GM11168 (cell line): ENCODE measurements at regions not wholly inside any gene's neighbourhood (a gene's known extent, or its start where the extent isn't known, plus 50 kb on each side); places are given as distances from the start of the nearest gene placed in this dataset.
"Not testable (repeated sequence)": the region's sequence is repeated elsewhere in the genome, so short reads cannot be mapped to it uniquely, and the experiment has no call there.

Source experiments
- in situ Hi-C: fragments of 300-500 bp; cut with MboI; formaldehyde crosslinking; loops from one replicate; pipeline ENCODE4 v1.12.0; 2022; ENCODE audit warnings: low sequenced_read_pairs; ENCODE audit not compliant: unreplicated experiment

GRCh38 chr12:19624491-19624890, 185.2 kb downstream of the AEBP2 start:
- in situ Hi-C loops, result no loop called here

- in situ Hi-C loops, result not testable (repeated sequence)
These were observed 186.3 kb downstream of the AEBP2 start for GRCh38 chr12:19625551-19625950.

DNA sequence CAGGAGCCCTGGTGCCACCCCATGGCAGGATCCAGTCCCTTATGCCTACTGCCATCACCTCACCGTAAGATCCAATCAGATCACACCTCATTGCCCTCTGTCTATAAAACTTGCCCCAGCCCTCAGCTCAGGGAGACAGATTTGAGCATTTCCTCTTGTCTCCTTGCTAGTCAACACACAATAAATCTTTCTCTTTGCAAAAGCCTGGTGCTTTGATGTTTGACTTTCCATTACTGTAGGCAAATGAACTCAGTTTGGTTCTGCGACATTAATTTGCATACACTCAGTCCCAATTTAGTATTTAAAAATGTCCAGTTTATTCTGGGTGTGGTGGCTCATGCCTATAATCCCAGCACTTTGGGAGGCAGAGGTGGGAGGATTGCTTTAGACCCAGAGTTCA, 188.4 kb downstream of the AEBP2 start:
- in situ Hi-C loops, result no loop called here

GRCh38 chr12:19630536-19630935, 191.2 kb downstream of the AEBP2 start:
- in situ Hi-C loops, result no loop called here

DNA sequence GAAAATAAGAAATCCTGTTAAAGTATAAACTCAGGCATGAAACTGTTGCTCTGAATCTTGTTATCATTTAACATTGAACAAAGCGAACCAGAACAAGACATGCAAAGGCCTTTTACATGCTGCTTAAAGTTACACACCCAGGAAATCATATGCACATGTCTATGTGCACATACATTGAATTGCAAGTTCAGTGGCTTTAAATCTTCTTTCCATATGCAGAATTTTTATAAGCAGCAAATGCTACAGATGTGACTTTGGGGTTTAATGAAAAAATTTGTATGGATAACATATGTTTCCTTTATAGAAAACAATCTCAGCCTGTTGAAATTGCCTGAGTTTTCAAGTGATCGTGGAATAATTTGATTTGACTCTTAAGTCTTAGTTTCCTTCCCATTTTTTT, 193.9 kb downstream of the AEBP2 start:
- in situ Hi-C loops, result no loop called here

- in situ Hi-C loops, result no loop called here
These were observed 194.3 kb downstream of the AEBP2 start for GRCh38 chr12:19633641-19634040.

- in situ Hi-C loops, result no loop called here
These were observed 200.6 kb downstream of the AEBP2 start for GRCh38 chr12:19639781-19640415.

DNA sequence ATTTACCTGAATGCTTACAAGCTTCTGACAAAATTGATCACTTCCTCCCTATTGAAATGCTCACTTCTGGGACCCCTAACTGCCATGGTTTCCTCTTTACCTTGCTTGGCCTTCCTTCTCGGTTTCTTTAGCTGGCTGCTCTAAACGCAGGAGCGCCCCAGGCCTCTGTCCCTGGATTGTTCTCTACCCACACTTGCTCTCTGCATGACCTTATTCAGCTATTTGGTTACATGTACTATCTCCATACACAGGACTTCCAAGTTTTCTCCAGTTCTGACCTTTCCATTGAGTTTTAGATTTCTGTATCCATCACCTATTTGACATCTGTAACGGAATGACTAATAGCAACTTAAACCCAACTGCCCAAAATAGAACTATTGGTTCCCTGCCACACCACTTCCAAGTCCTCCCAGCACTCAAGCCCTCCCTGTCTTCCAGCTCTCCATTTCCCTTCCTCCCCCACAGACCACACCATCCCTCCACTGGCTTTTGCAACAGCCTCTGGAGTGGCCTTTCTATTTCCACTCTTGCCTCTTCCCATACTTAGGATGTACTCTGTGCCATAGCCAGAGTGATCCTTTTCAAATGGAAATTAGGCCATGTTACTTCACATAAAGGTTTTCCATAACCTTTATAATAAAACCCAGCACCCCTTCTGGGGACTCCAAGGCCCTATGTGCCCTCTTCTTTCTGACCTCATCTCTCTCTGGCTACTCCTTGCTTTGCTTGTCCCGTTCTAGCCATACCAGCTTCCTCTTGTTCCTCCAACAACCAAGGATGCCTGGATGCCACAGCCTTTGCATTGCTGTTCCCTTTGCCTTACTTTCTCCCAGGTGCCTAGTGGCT, 202.2 kb downstream of the AEBP2 start:
- in situ Hi-C loops, result no loop called here

DNA sequence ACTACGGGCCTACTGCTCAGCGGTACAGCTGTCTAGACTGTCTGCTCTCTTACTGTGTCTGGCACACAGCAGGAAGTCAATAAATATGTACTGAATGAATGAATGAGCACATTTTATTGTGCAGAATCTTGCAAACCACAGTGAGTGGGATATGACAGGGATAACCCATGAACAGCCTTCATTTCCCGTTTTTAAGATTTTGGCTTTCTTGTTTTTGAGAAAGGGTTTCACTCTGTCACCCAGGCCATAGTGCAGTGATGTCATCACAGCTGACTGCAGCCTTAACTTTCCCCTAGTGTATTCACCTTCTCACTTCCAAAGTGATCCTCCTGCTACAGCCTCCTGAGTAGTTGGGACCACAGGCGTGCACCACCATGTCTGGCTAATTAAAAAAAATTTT, 203.1 kb downstream of the AEBP2 start:
- in situ Hi-C loops, result no loop called here

DNA sequence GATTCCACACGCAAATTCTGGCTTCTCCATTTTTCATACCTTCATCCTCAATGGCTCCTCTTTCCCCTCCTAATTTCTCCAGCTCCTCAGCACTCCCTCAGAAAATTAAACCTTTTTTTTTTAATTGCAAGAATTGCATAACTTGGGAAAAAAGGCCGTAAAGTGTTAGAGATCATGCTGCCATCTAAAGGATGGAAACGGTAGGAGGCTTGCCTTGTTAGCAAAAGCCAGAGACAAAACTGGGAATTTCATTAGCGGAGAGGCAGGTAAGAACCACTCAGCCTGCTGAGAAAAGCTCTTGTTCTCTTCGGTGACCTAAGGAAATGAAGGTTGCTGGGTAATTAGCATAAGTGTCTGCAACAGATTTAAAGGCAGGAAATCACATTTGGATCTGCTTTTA, 204.3 kb downstream of the AEBP2 start:
- in situ Hi-C loops, result no loop called here

DNA sequence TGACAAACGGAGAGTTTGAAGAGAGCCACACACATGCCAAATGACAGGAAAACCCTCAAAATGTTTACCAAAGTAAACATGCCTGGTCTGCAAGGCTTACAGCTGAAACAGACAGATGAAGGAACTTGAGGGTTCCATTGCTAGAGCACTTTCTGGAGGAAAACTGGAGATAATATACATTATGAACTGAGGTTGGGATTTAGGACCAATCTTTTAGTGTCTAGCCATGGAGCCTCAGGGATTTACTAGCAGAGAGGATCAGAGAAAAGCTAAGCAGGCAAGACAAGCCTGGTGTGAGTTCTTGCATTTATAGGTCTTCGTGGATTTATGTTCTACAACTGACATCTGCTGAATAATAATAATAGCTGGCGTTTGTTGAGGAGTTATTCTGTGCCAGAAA, 205.3 kb downstream of the AEBP2 start:
- in situ Hi-C loops, result no loop called here

- in situ Hi-C loops, result no loop called here
These were observed 206.5 kb downstream of the AEBP2 start for GRCh38 chr12:19645823-19646222.

- in situ Hi-C loops, result no loop called here
These were observed 207.3 kb downstream of the AEBP2 start for GRCh38 chr12:19646599-19646998.

GRCh38 chr12:19647806-19648556, 208.7 kb downstream of the AEBP2 start:
- in situ Hi-C loops, result no loop called here

DNA sequence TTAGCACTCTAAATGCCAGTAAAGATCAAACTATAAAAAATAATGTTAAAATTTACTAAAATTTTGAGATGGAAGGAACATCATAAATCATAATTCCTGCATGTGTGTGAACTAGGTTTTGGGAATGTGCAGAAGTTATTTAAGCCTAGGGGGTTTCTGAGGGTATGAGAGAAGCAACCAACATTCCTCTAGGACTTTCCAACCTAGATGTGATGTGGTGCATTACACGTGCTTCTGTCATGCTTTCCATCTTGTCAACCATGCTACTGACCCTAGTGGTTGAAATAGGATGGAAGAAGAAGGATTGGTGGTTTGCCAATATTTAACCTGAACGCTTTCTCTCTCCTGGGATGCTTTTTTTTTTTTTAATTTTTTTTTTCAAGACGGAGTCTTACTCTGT, 209.3 kb downstream of the AEBP2 start:
- in situ Hi-C loops, result no loop called here

GRCh38 chr12:19652386-19652785, 213.1 kb downstream of the AEBP2 start:
- in situ Hi-C loops, result no loop called here

- in situ Hi-C loops, result no loop called here
These were observed 215.5 kb downstream of the AEBP2 start for GRCh38 chr12:19654650-19655376.

DNA sequence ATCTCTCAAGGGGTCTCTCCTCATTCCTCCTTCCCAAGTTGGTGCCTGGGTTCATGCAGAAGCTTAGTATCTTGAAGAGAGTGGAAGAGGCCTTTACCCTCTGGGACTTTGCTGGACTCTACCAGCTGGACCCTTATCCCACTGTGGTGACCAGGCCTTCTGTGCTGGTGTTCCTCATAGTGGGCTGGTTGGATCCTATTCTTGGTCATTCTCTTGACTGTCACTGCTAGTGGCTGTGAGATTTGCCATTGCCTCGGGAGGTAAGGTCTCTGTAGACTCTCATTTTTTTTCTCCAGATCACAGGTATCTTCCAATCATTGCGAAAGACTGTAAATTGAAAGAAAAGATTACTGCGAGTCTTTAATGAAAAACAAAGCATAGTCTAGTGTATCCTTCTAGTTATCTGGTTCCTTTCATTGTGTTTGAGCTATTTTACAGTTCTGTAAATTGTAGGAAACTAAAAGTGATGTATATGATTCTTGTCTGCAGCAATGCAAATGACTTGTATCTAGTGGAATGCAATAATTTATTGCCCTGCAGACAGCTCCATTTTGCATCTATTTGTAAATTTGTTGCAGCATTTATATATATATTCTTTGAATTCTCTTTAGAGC, 217.9 kb downstream of the AEBP2 start:
- in situ Hi-C loops, result no loop called here

GRCh38 chr12:19657732-19658130, 218.4 kb downstream of the AEBP2 start:
- in situ Hi-C loops, result no loop called here

DNA sequence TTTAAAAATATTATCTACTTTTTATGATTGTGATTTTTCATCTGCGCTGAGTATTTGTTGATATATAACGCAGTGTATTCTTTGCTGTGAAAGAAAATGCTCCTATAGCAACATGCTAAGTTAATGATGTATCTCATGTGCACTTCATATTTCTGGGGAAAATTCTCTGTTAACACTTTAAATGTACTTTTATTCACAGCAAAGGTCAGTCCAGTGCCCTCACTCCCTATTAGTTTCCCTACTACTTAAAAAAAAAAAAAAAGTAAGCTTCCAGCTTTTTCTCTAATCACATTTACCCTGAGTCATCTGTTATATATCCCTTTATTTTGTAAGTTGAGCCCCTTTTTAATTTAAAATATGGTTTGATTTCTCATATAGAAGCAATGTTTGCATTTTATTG, 219.8 kb downstream of the AEBP2 start:
- in situ Hi-C loops, result no loop called here
